ENCODE measurements at regions not wholly inside any gene's neighbourhood (a gene's known extent, or its start where the extent isn't known, plus 50 kb on each side); places are given as distances from the start of the nearest gene placed in this dataset.

- TF ChIP-seq POLR2A (IDR thresholded peaks at IDR 0.05) = no peak
- TF ChIP-seq CTCF (IDR thresholded peaks at IDR 0.05) = no peak
- no peak for DNase-seq (ENCODE audit: low spot score in 2 of 2)
- intact Hi-C loops (cut with DNase I; ENCODE audit: low total_unique reads) = loop anchor here (5.0 kb wide), 1 partner anchor 1219 kb away; no protein-coding TSS in a partner anchor
- no peak overlapping the region for H3K4me3 ChIP-seq (ENCODE audit: low read depth, poor library complexity, severe bottlenecking)
- 15 to 35% methylated on average over 4 of the region's 4 CpGs for WGBS, 2 donors
These were observed 83.1 kb upstream of the MTNR1B start for GRCh38 chr11:92886243-92886905.

- no peak for DNase-seq (ENCODE audit: low spot score in 2 of 2)
- no peak overlapping the region for H3K4me3 ChIP-seq (ENCODE audit: low read depth, poor library complexity, severe bottlenecking)
- TF ChIP-seq CTCF (IDR thresholded peaks at IDR 0.05) (no peak), POLR2A (IDR thresholded peaks at IDR 0.05) (no peak)
- intact Hi-C loops (cut with DNase I; ENCODE audit: low total_unique reads) = loop anchor here (5.0 kb wide), 1 partner anchor 1221 kb away; no protein-coding TSS in a partner anchor
- 80 to 89% methylated on average over 5 of the region's 5 CpGs for WGBS, 2 donors
These were observed 80.8 kb upstream of the MTNR1B start for GRCh38 chr11:92888696-92889095.

- no peak for DNase-seq (ENCODE audit: low spot score in 2 of 2)
- H3K4me3 ChIP-seq (ENCODE audit: low read depth, poor library complexity, severe bottlenecking) = no peak overlapping the region
- intact Hi-C loops (cut with DNase I; ENCODE audit: low total_unique reads) = no loop called here
- no peak for TF ChIP-seq CTCF (IDR thresholded peaks at IDR 0.05)
- no peak for TF ChIP-seq POLR2A (IDR thresholded peaks at IDR 0.05)
- WGBS, 2 donors = 82 to 88% methylated on average over 11 of the region's 11 CpGs
These were observed 78.6 kb upstream of the MTNR1B start for GRCh38 chr11:92890846-92891245.

- intact Hi-C loops (cut with DNase I; ENCODE audit: low total_unique reads) = no loop called here
- no peak overlapping the region for H3K4me3 ChIP-seq (ENCODE audit: low read depth, poor library complexity, severe bottlenecking)
- TF ChIP-seq POLR2A (IDR thresholded peaks at IDR 0.05) = no peak
- TF ChIP-seq CTCF (IDR thresholded peaks at IDR 0.05) = no peak
- no peak for DNase-seq (ENCODE audit: low spot score in 2 of 2)
- WGBS, 2 donors = 77 to 84% methylated on average over 4 of the region's 4 CpGs
These were observed 76.4 kb upstream of the MTNR1B start for GRCh38 chr11:92892802-92893684.

GRCh38 chr11:92894197-92894596 lies 75.3 kb upstream of the MTNR1B start:
- WGBS, 2 donors = 70 to 81% methylated on average over 3 of the region's 3 CpGs
- intact Hi-C loops (cut with DNase I; ENCODE audit: low total_unique reads) = no loop called here

More at GRCh38 chr11:92894197-92894596, 75.3 kb upstream of the MTNR1B start:
- TF ChIP-seq POLR2A (IDR thresholded peaks at IDR 0.05) (no peak), CTCF (IDR thresholded peaks at IDR 0.05) (no peak)
- DNase-seq (ENCODE audit: low spot score in 2 of 2) = no peak
- H3K4me3 ChIP-seq (ENCODE audit: low read depth, poor library complexity, severe bottlenecking) = no peak overlapping the region
